PC-9 (cell line): ENCODE measurements at regions not wholly inside any gene's neighbourhood (a gene's known extent, or its start where the extent isn't known, plus 50 kb on each side); places are given as distances from the start of the nearest gene placed in this dataset.

Experiments used
- CTCF ChIP-seq: fragments of 200-600 bp; sonication (generic); conservative IDR thresholded peaks from 2 replicates; pipeline ENCODE4 v1.6.1; 2017; ENCODE audit warnings: mixed run types, antibody characterized with exemption, mild to moderate bottlenecking, moderate library complexity
- EZH2 ChIP-seq: fragments of 200-600 bp; sonication (generic); IDR thresholded peaks from 2 replicates; pipeline ENCODE4 v1.8.0; 2017; ENCODE audit warnings: antibody characterized with exemption, low read depth

GRCh38 chr4:188680004-188680666, 540.9 kb downstream of the TRIML1 start:
- TF ChIP-seq CTCF = no peak
- TF ChIP-seq EZH2 = no peak
